Uterus (tissue), 3 donors: ENCODE measurements at regions not wholly inside any gene's neighbourhood (a gene's known extent, or its start where the extent isn't known, plus 50 kb on each side); places are given as distances from the start of the nearest gene placed in this dataset.
"Not testable (repeated sequence)": the region's sequence is repeated elsewhere in the genome, so short reads cannot be mapped to it uniquely, and the experiment has no call there.

Experiments
- DNase-seq, 2 donors: peaks; one replicate each; pipeline ENCODE4 v3.0.0-alpha.2; 2019 to 2020
- H3K27ac ChIP-seq, 2 donors: fragments of 200-600 bp; sonication (generic); 1 replicate in 1 of 2; 2 replicates in 1 of 2; pipeline ENCODE4 v1.5.1; 2016 to 2018
- H3K27me3 ChIP-seq, 2 donors: fragments of 200-600 bp; sonication (generic); one replicate each; pipeline ENCODE4 v1.5.1; 2018 to 2019; ENCODE audit warnings: control low read depth in 1 of 2
- H3K36me3 ChIP-seq, 2 donors: fragments of 200-600 bp; sonication (generic); one replicate each; pipeline ENCODE4 v1.5.1; 2019; ENCODE audit warnings: control low read depth in 1 of 2
- H3K4me1 ChIP-seq, 2 donors: fragments of 200-600 bp; sonication (generic); one replicate each; pipeline ENCODE4 v1.5.1; 2018 to 2019; ENCODE audit warnings: control low read depth in 1 of 2
- H3K4me3 ChIP-seq, 2 donors: fragments of 200-600 bp; sonication (generic); 1 replicate in 1 of 2; 2 replicates in 1 of 2; pipeline ENCODE4 v1.5.1; 2018 to 2019; ENCODE audit warnings: mild to moderate bottlenecking in 1 of 2
- H3K9me3 ChIP-seq, 2 donors: fragments of 200-600 bp; sonication (generic); one replicate each; pipeline ENCODE4 v1.5.1; 2019; ENCODE audit warnings: control low read depth in 1 of 2
- POLR2A ChIP-seq, 2 donors: fragments of 450-650 bp; IDR thresholded peaks; one replicate each; pipeline ENCODE4 v1.6.1; 2016; ENCODE audit warnings: antibody characterized with exemption in 2 of 2, mild to moderate bottlenecking in 1 of 2, moderate library complexity in 1 of 2
- intact Hi-C: fragments of 100-400 bp; cut with DNase I; formaldehyde crosslinking; loops from one replicate; pipeline ENCODE4 v1.15.1; 2023; ENCODE audit warnings: low total_unique reads
- TF ChIP-seq, protein P1 (sequence below), 4 experiments: fragments of 200-600 bp in 2 of 4; fragments of 450-650 bp in 2 of 4; sonication (generic) in 2 of 4; IDR thresholded peaks; one replicate each; pipeline ENCODE4 v1.5.1; 2016 to 2019; ENCODE audit warnings: antibody characterized with exemption in 4 of 4, mild to moderate bottlenecking in 2 of 4, moderate library complexity in 1 of 4
- donor health status: DM: yes; HTN: yes; CAD: no.

DNA sequence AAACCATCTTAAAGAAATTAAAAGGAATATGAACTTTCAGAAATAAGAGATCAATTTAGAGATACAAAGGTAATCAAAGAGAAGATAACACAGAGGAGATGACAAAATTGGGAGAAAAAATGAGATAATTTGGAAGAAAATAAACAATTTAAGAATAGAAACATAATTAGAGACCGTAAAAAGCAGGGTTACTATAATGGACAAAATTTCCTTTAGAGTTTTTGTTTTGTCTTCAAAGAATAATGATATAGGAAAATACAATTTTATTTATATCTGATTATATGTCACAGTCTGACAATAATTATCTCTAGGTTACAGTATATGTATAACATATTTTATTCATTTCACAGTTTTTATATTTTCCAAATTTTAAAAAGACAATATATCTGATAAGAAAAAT lies 716.4 kb upstream of the ZNF804A start:
- DNase-seq: no peak
- no peaks in the 10 kb centered on the region for H3K27me3 ChIP-seq
- no peaks in the 10 kb centered on the region for H3K9me3 ChIP-seq
- intact Hi-C loops: no loop called here
- H3K4me1 ChIP-seq: no peaks in the 10 kb centered on the region
- H3K4me3 ChIP-seq: no peak overlapping the region
- no peaks in the 10 kb centered on the region for H3K36me3 ChIP-seq
- H3K27ac ChIP-seq: no peak overlapping the region
- no peak for TF ChIP-seq POLR2A (IDR thresholded peaks at IDR 0.05)
- TF ChIP-seq, protein P1, sequence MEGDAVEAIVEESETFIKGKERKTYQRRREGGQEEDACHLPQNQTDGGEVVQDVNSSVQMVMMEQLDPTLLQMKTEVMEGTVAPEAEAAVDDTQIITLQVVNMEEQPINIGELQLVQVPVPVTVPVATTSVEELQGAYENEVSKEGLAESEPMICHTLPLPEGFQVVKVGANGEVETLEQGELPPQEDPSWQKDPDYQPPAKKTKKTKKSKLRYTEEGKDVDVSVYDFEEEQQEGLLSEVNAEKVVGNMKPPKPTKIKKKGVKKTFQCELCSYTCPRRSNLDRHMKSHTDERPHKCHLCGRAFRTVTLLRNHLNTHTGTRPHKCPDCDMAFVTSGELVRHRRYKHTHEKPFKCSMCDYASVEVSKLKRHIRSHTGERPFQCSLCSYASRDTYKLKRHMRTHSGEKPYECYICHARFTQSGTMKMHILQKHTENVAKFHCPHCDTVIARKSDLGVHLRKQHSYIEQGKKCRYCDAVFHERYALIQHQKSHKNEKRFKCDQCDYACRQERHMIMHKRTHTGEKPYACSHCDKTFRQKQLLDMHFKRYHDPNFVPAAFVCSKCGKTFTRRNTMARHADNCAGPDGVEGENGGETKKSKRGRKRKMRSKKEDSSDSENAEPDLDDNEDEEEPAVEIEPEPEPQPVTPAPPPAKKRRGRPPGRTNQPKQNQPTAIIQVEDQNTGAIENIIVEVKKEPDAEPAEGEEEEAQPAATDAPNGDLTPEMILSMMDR (IDR thresholded peaks at IDR 0.05): no peak

DNA sequence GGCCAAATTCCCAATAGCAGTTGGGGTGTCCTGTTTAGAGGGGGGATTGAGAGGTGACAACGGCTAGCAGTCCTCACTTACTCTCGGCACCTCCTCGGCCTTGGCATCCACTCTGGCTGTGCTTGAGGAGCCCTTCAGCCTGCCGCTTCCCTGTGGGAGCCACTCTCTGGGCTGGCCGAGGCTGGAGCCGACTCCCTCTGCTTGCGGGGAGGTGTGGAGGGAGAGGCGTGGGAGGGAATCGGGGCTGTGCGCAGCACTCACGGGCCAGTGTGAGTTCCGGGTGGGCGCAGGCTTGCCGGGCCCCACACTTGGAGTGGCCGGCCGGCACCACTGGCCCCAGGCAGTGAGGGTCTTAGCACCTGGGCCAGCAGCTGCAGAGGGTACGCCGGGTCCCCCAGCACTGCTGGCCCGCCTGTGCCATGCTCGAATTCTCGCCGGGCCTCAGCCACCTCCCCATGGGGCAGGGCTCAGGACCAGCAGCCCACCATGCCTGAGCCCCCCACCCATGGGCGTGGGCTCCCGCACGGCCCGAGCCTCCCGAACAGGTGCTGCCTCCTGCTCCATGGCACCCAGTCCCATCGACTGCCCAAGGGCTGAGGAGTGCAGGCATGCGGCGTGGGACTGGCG lies 705.9 kb upstream of the ZNF804A start:
- no peaks in the 10 kb centered on the region for H3K36me3 ChIP-seq
- no peaks in the 10 kb centered on the region for H3K9me3 ChIP-seq
- no peaks in the 10 kb centered on the region for H3K27me3 ChIP-seq
- H3K4me3 ChIP-seq: no peak overlapping the region
- H3K4me1 ChIP-seq: no peaks in the 10 kb centered on the region
- intact Hi-C loops: no loop called here
- no peak overlapping the region for H3K27ac ChIP-seq
- no peak for DNase-seq
- TF ChIP-seq, protein P1 (IDR thresholded peaks at IDR 0.05): no peak
- TF ChIP-seq POLR2A (IDR thresholded peaks at IDR 0.05): no peak

DNA sequence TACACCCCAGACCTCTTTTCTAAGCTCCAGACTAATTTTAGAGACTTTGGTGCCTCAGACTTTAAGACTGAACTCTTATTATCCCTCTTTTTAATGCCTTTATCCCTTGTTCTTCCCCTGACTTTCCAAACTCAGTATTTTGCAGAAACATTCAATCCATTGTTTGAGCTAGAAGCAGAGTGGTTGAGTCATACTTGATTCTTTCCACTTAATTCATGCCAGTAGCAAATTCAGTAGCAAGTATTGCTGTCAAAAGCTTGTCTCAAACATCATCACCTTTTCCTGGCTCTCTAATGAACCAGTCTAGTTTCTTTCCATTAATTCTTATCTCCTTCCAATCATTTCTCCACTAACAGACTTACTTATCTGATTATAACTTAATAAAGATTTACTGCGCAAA lies 699.7 kb upstream of the ZNF804A start:
- no peak for TF ChIP-seq POLR2A (IDR thresholded peaks at IDR 0.05)
- TF ChIP-seq, protein P1 (IDR thresholded peaks at IDR 0.05): no peak
- intact Hi-C loops: no loop called here

DNA sequence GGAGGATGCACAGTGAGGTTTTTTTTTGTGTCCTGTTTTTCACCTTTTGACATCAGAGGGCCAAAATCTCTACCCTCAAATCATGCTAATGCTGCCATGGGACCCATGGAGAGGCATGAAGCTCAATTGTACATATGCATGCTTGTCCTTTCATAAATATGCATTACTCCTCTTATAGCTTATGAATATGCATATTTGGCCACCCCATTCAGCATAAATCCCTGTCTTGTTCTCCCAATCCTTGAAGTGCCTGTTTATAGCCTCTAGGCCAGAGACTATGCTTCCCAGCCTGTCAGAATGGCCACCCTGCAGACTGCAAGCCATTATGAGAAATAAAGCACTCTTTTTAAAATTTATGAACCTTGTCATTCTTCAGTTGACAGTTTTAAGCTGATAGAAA lies 696.4 kb upstream of the ZNF804A start:
- TF ChIP-seq, protein P1 (IDR thresholded peaks at IDR 0.05): no peak
- TF ChIP-seq POLR2A (IDR thresholded peaks at IDR 0.05): no peak
- Histone ChIP-seq H3K36me3 (no peaks in the 10 kb centered on the region), H3K27me3 (no peaks in the 10 kb centered on the region), H3K27ac (no peak overlapping the region), H3K4me3 (no peak overlapping the region), H3K4me1 (no peaks in the 10 kb centered on the region), H3K9me3 (no peaks in the 10 kb centered on the region)
- no peak for DNase-seq
- intact Hi-C loops: no loop called here

More for the DNA sequence above, 699.7 kb upstream of the ZNF804A start:
- H3K4me1 ChIP-seq: no peaks in the 10 kb centered on the region
- H3K9me3 ChIP-seq: no peaks in the 10 kb centered on the region
- no peak overlapping the region for H3K4me3 ChIP-seq
- no peak overlapping the region for H3K27ac ChIP-seq
- H3K27me3 ChIP-seq: no peaks in the 10 kb centered on the region
- H3K36me3 ChIP-seq: no peaks in the 10 kb centered on the region
- no peak for DNase-seq

DNA sequence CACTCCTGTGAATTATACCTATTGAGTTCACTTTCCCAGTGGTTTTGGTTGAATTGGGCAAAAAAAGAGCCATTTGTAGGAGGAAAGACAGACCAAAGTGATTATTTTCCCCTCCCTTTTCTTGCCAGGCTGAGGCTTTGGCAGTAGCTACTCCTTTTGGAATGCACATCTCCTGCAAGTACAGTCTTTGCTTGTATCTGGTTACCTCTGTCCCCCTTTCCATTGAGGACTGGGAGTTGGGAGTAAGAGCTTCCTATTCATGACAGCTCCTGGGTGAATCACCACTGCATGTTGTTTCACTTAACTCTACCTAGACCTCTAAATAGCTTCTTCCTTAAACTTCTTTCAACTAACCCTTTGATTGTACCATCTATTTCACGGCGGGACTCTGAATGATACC lies 695.3 kb upstream of the ZNF804A start:
- H3K36me3 ChIP-seq: no peaks in the 10 kb centered on the region
- no peak overlapping the region for H3K27ac ChIP-seq
- DNase-seq: no peak
- no peaks in the 10 kb centered on the region for H3K9me3 ChIP-seq
- intact Hi-C loops: no loop called here
- TF ChIP-seq POLR2A (IDR thresholded peaks at IDR 0.05): no peak
- no peak overlapping the region for H3K4me3 ChIP-seq
- H3K27me3 ChIP-seq: no peaks in the 10 kb centered on the region
- H3K4me1 ChIP-seq: no peaks in the 10 kb centered on the region

DNA sequence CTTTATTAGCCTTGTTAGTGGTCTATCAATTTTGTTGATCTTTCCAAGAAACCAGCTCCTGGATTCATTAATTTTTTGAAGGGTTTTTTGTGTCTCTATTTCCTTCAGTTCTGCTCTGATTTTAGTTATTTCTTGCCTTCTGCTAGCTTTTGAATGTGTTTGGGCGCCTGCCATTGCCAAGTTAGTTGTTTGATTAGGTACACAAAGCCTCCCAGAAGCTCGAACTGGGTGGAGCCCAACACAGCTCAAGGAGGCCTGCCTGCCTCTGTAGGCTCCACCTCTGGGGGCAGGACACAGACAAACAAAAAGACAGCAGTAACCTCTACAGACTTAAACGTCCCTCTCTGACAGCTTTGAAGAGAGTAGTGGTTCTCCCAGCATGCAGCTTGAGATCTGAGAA lies 682.3 kb upstream of the ZNF804A start:
- H3K4me3 ChIP-seq, H3K4me1 ChIP-seq, H3K36me3 ChIP-seq, intact Hi-C loops, H3K27ac ChIP-seq, H3K27me3 ChIP-seq, DNase-seq, H3K9me3 ChIP-seq: not testable (repeated sequence)
